CD4-positive, alpha-beta memory T cell (primary cell): ENCODE measurements at regions not wholly inside any gene's neighbourhood (a gene's known extent, or its start where the extent isn't known, plus 50 kb on each side); places are given as distances from the start of the nearest gene placed in this dataset.

ENCODE experiments used
- CTCF ChIA-PET: fragments of 350-600 bp; sonication (Branson Sonifier 250); formaldehyde crosslinking; loops from one replicate; lab custom pipeline; 2021; ENCODE audit warnings: inconsistent platforms; ENCODE audit not compliant: partially characterized antibody; lab: Charles Lee
- POLR2A ChIA-PET: fragments of 350-600 bp; sonication (Branson Sonifier 250); formaldehyde crosslinking; loops from one replicate; lab custom pipeline; 2021; ENCODE audit not compliant: partially characterized antibody; lab: Charles Lee
- DNase-seq, 5 donors: peaks; one replicate each; pipeline versions ENCODE4 v3.0.0 to v3.0.0-alpha.2; 2020 to 2022; ENCODE audit warnings: mixed read lengths in 1 of 5
- H3K27ac ChIP-seq: one replicate; pipeline ENCODE4 v1.7.0; 2013; ENCODE audit warnings: low read depth, low read length
- H3K27me3 ChIP-seq: 2 replicates; pipeline ENCODE4 v1.7.0; 2013; ENCODE audit warnings: mild to moderate bottlenecking, low read length, moderate library complexity; ENCODE audit not compliant: insufficient read depth
- H3K36me3 ChIP-seq: 2 replicates; pipeline ENCODE4 v1.7.0; 2013; ENCODE audit warnings: mild to moderate bottlenecking, low read length, moderate library complexity; ENCODE audit not compliant: insufficient read depth
- H3K4me1 ChIP-seq: 2 replicates; pipeline ENCODE4 v1.7.0; 2013; ENCODE audit warnings: mild to moderate bottlenecking, low read length, moderate library complexity; ENCODE audit not compliant: insufficient read depth
- H3K4me3 ChIP-seq, 2 donors: one replicate each; pipeline ENCODE4 v1.7.0; 2013; ENCODE audit warnings: low read length in 2 of 2, mild to moderate bottlenecking in 1 of 2
- H3K9me3 ChIP-seq, 2 donors: one replicate each; pipeline ENCODE4 v1.7.0; 2013; ENCODE audit warnings: low read length in 2 of 2, control low read depth in 1 of 2; ENCODE audit not compliant: control insufficient read depth in 1 of 2
- H3K27ac Mint-ChIP-seq, 7 donors: one replicate each; pipeline ENCODE4 v1.8.0; 2020 to 2021; ENCODE audit warnings: mixed read lengths in 7 of 7, mild to moderate bottlenecking in 6 of 7, inconsistent platforms in 3 of 7, moderate library complexity in 3 of 7
- H3K27me3 Mint-ChIP-seq, 2 donors: one replicate each; pipeline ENCODE4 v1.8.0; 2020 to 2021; ENCODE audit warnings: mixed read lengths in 2 of 2
- H3K36me3 Mint-ChIP-seq, 2 donors: one replicate each; pipeline ENCODE4 v1.8.0; 2020 to 2021; ENCODE audit warnings: mixed read lengths in 2 of 2, inconsistent platforms in 1 of 2, mild to moderate bottlenecking in 1 of 2
- H3K4me1 Mint-ChIP-seq, 4 donors: one replicate each; pipeline ENCODE4 v1.8.0; 2020 to 2021; ENCODE audit warnings: mixed read lengths in 4 of 4, mild to moderate bottlenecking in 1 of 4
- H3K4me3 Mint-ChIP-seq, 8 donors: one replicate each; pipeline ENCODE4 v1.8.0; 2020 to 2021; ENCODE audit warnings: mixed read lengths in 8 of 8, mild to moderate bottlenecking in 7 of 8, moderate library complexity in 6 of 8, inconsistent platforms in 3 of 8
- H3K9me3 Mint-ChIP-seq, 8 donors: one replicate each; pipeline ENCODE4 v1.8.0; 2020 to 2021; ENCODE audit warnings: mixed read lengths in 8 of 8, mild to moderate bottlenecking in 5 of 8, inconsistent platforms in 3 of 8, moderate library complexity in 1 of 8
- intact Hi-C: fragments of 100-400 bp; cut with micrococcal nuclease; formaldehyde crosslinking; loops from one replicate; pipeline ENCODE4 v1.15.1; 2023

DNA sequence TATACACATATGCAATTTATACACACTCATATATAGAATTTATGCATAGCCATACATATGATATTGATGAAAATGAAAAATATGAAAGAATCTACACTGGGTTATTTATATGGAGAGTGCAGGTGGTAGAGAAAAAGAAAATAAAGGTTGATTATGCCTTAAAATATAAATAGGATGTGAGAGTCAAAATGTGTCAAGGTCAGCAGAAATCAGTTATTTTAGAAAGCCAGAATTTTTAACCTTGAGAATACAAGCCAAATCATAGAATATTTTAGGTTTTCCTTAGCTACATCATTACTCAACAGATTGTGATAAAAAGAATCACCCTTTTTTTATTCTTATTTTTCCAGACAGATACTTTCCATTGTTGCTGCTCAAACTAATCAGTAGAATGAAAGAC, 146.2 kb downstream of the SLC6A15 start:
- Mint-ChIP-seq H3K4me1 (no peaks in the 10 kb centered on the region), H3K27ac (no peak overlapping the region), H3K36me3 (no peaks in the 10 kb centered on the region), H3K9me3 (peaks cover 0 to 4% (median 0%) of the 10 kb centered on the region in 8 donors), H3K27me3 (no peaks in the 10 kb centered on the region), H3K4me3 (no peak overlapping the region)
- Histone ChIP-seq H3K4me3 (no peak overlapping the region), H3K9me3 (no peaks in the 10 kb centered on the region), H3K4me1 (no peaks in the 10 kb centered on the region), H3K27ac (no peak overlapping the region), H3K27me3 (no peaks in the 10 kb centered on the region), H3K36me3 (no peaks in the 10 kb centered on the region)
- ChIA-PET CTCF (no interaction called here), POLR2A (no interaction called here)
- intact Hi-C loops, result no loop called here
- no peak for DNase-seq

GRCh38 chr12:84764001-84764400, 148.6 kb downstream of the SLC6A15 start:
- Mint-ChIP-seq H3K4me3 (no peak overlapping the region), H3K9me3 (peaks cover 0 to 4% (median 0%) of the 10 kb centered on the region in 8 donors), H3K27ac (no peak overlapping the region), H3K27me3 (no peaks in the 10 kb centered on the region), H3K36me3 (no peaks in the 10 kb centered on the region), H3K4me1 (no peaks in the 10 kb centered on the region)
- ChIA-PET POLR2A (no interaction called here), CTCF (no interaction called here)
- H3K27ac ChIP-seq, result no peak overlapping the region
- H3K27me3 ChIP-seq, result no peaks in the 10 kb centered on the region
- intact Hi-C loops, result no loop called here
- DNase-seq, result no peak
- no peaks in the 10 kb centered on the region for H3K36me3 ChIP-seq
- H3K4me1 ChIP-seq, result no peaks in the 10 kb centered on the region
- H3K9me3 ChIP-seq, result no peaks in the 10 kb centered on the region
- H3K4me3 ChIP-seq, result no peak overlapping the region

DNA sequence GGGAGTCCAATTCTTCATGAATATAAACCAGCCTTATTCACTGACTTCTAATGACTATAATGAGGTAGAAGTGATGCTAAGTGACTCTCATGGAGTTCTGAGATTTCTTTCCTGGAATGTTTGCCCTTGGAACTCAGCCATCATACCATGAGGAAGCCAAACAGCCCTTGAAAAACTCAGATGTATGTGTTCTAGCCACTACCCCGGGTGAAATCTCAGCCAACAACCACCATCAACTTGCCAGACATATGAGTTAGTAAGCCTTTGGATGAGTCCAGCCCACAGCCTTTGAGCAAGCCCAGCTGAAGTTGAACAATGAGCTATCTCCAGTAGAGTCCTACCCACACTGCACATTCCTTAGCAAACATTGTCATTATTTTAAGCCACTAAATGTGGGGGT, 149.5 kb downstream of the SLC6A15 start:
- H3K27ac ChIP-seq, result no peak overlapping the region
- no peak overlapping the region for H3K4me3 ChIP-seq
- intact Hi-C loops, result no loop called here

DNA sequence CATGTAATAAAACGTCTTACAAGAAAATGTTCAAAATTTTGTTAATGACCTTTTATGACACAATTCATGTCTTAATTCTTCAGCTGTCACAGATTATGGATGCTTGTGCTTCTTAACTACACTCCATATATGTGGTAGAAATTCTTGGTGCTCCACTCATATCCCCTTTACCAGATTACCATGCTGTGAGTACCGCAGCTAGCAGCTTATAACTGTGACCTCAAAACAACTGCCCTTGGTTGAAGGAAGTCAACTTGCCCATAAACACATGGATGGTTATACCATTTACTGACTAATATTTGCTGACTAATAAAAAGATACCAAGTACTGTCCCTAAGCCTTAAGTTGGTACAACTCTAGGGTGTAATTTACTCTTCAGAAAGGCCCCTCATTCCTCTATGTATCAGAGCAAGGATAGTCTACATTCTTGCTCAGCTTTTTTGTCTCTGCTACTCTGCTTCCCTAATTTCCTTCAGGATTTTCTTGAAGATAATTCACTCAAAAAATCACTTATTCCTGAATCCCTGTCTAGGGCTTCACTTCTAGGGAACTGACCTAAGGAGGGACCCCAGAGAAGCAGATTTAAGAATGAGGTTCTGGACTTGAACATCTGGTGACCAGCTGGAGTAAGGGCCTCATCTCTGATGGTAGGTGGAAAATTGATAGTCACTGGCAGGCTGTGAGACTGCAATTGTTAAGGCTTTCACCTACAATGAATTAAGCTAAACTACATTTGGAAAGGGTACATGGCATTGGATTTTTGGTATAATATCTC, 152.3 kb downstream of the SLC6A15 start:
- DNase-seq, result no peak
- no peak overlapping the region for H3K4me3 Mint-ChIP-seq
- Histone ChIP-seq H3K27me3 (no peaks in the 10 kb centered on the region), H3K4me1 (no peaks in the 10 kb centered on the region), H3K36me3 (no peaks in the 10 kb centered on the region), H3K4me3 (no peak overlapping the region), H3K9me3 (no peaks in the 10 kb centered on the region), H3K27ac (no peak overlapping the region)
- no peaks in the 10 kb centered on the region for H3K4me1 Mint-ChIP-seq
- ChIA-PET CTCF (no interaction called here), POLR2A (no interaction called here)
- H3K36me3 Mint-ChIP-seq, result no peaks in the 10 kb centered on the region
- no peak overlapping the region for H3K27ac Mint-ChIP-seq
- H3K27me3 Mint-ChIP-seq, result no peaks in the 10 kb centered on the region
- intact Hi-C loops, result no loop called here
- H3K9me3 Mint-ChIP-seq, result no peaks in the 10 kb centered on the region

More for the DNA sequence above, 149.5 kb downstream of the SLC6A15 start:
- no peaks in the 10 kb centered on the region for H3K4me1 ChIP-seq
- Mint-ChIP-seq H3K9me3 (peaks cover 0 to 4% (median 0%) of the 10 kb centered on the region in 8 donors), H3K4me3 (no peak overlapping the region), H3K27ac (no peak overlapping the region), H3K27me3 (no peaks in the 10 kb centered on the region), H3K36me3 (no peaks in the 10 kb centered on the region), H3K4me1 (no peaks in the 10 kb centered on the region)
- POLR2A ChIA-PET, result no interaction called here
- DNase-seq, result no peak
- H3K27me3 ChIP-seq, result no peaks in the 10 kb centered on the region
- H3K9me3 ChIP-seq, result no peaks in the 10 kb centered on the region
- H3K36me3 ChIP-seq, result no peaks in the 10 kb centered on the region
- CTCF ChIA-PET, result no interaction called here

- H3K9me3 Mint-ChIP-seq, result no peaks in the 10 kb centered on the region
- no peak overlapping the region for H3K27ac Mint-ChIP-seq
- ChIA-PET POLR2A (no interaction called here), CTCF (no interaction called here)
- H3K36me3 Mint-ChIP-seq, result no peaks in the 10 kb centered on the region
- no peaks in the 10 kb centered on the region for H3K4me1 Mint-ChIP-seq
- Histone ChIP-seq H3K9me3 (no peaks in the 10 kb centered on the region), H3K4me1 (no peaks in the 10 kb centered on the region), H3K27ac (no peak overlapping the region), H3K27me3 (no peaks in the 10 kb centered on the region), H3K36me3 (no peaks in the 10 kb centered on the region), H3K4me3 (no peak overlapping the region)
- H3K4me3 Mint-ChIP-seq, result no peak overlapping the region
- DNase-seq, result no peak
- intact Hi-C loops, result no loop called here
- H3K27me3 Mint-ChIP-seq, result no peaks in the 10 kb centered on the region
Observed at GRCh38 chr12:84757978-84758377, 154.6 kb downstream of the SLC6A15 start.

GRCh38 chr12:84756961-84757360, 155.6 kb downstream of the SLC6A15 start:
- no peak overlapping the region for H3K27ac Mint-ChIP-seq
- no peak overlapping the region for H3K4me3 Mint-ChIP-seq
- no peaks in the 10 kb centered on the region for H3K36me3 ChIP-seq
- no peak overlapping the region for H3K4me3 ChIP-seq
- POLR2A ChIA-PET, result no interaction called here
- no peak for DNase-seq
- H3K9me3 Mint-ChIP-seq, result no peaks in the 10 kb centered on the region
- H3K27ac ChIP-seq, result no peak overlapping the region
- no peaks in the 10 kb centered on the region for H3K4me1 Mint-ChIP-seq
- H3K27me3 Mint-ChIP-seq, result no peaks in the 10 kb centered on the region
- H3K27me3 ChIP-seq, result no peaks in the 10 kb centered on the region
- no peaks in the 10 kb centered on the region for H3K4me1 ChIP-seq
- H3K9me3 ChIP-seq, result no peaks in the 10 kb centered on the region
- intact Hi-C loops, result no loop called here
- CTCF ChIA-PET, result no interaction called here
- no peaks in the 10 kb centered on the region for H3K36me3 Mint-ChIP-seq

- no peaks in the 10 kb centered on the region for H3K36me3 Mint-ChIP-seq
- no peaks in the 10 kb centered on the region for H3K27me3 Mint-ChIP-seq
- Histone ChIP-seq H3K36me3 (no peaks in the 10 kb centered on the region), H3K27ac (no peak overlapping the region), H3K4me1 (no peaks in the 10 kb centered on the region), H3K4me3 (no peak overlapping the region), H3K9me3 (no peaks in the 10 kb centered on the region), H3K27me3 (no peaks in the 10 kb centered on the region)
- H3K27ac Mint-ChIP-seq, result no peak overlapping the region
- no peak for DNase-seq
- intact Hi-C loops, result no loop called here
- ChIA-PET CTCF (no interaction called here), POLR2A (no interaction called here)
- peaks cover 0 to 10% (median under 1%) of the 10 kb centered on the region in 8 donors for H3K9me3 Mint-ChIP-seq
- no peaks in the 10 kb centered on the region for H3K4me1 Mint-ChIP-seq
- no peak overlapping the region for H3K4me3 Mint-ChIP-seq
Observed at GRCh38 chr12:84745127-84745526, 167.5 kb downstream of the SLC6A15 start.
